Nucleus accumbens (tissue), 56 donors: ENCODE measurements at regions not wholly inside any gene's neighbourhood (a gene's known extent, or its start where the extent isn't known, plus 50 kb on each side); places are given as distances from the start of the nearest gene placed in this dataset.
A peak's percentile ranks its signal among the peaks of the same experiment; 100 is the strongest.

Experiments used
- DNase-seq, 56 donors: peaks; one replicate each; lab custom pipeline; 2025; lab: John Stamatoyannopoulos, UW

- DNase-seq, result no peak
Measured at GRCh38 chr2:9156483-9156882, 50.1 kb upstream of the ASAP2 start.

GRCh38 chr2:9154061-9154460, 52.6 kb upstream of the ASAP2 start:
- DNase-seq, result no peak

GRCh38 chr2:9153643-9153980, 53.0 kb upstream of the ASAP2 start:
- no peak for DNase-seq

- DNase-seq, result no peak
Measured at GRCh38 chr2:9152975-9153642, 53.5 kb upstream of the ASAP2 start.

- no peak for DNase-seq
Measured at GRCh38 chr2:9150906-9151305, 55.7 kb upstream of the ASAP2 start.

- no peak for DNase-seq
Measured at GRCh38 chr2:9150568-9150900, 56.1 kb upstream of the ASAP2 start.

- DNase-seq, result no peak
Measured at GRCh38 chr2:9149726-9150567, 56.7 kb upstream of the ASAP2 start.

- no peak for DNase-seq
Measured at GRCh38 chr2:9149388-9149660, 57.3 kb upstream of the ASAP2 start.

GRCh38 chr2:9146646-9147045, 60.0 kb upstream of the ASAP2 start:
- DNase-seq, result no peak

- no peak for DNase-seq
Measured at GRCh38 chr2:9145752-9146430, 60.7 kb upstream of the ASAP2 start.

GRCh38 chr2:9145109-9145751, 61.4 kb upstream of the ASAP2 start:
- peak in 4 of 56 donors; percentile 5 to 21 (median 10) for DNase-seq

GRCh38 chr2:9144617-9145016, 62.0 kb upstream of the ASAP2 start:
- DNase-seq, result no peak

- DNase-seq, result no peak
Measured at GRCh38 chr2:9144046-9144445, 62.6 kb upstream of the ASAP2 start.

GRCh38 chr2:9143264-9143815, 63.3 kb upstream of the ASAP2 start:
- DNase-seq, result no peak

GRCh38 chr2:9142551-9143263, 63.9 kb upstream of the ASAP2 start:
- DNase-seq, result peak in 53 of 56 donors; percentile 26 to 90 (median 72)

GRCh38 chr2:9141706-9142460, 64.7 kb upstream of the ASAP2 start:
- no peak for DNase-seq

GRCh38 chr2:9141091-9141667, 65.4 kb upstream of the ASAP2 start:
- no peak for DNase-seq

GRCh38 chr2:9140645-9141044, 66.0 kb upstream of the ASAP2 start:
- DNase-seq, result no peak
